Spleen (tissue), 7 donors: ENCODE measurements at regions not wholly inside any gene's neighbourhood (a gene's known extent, or its start where the extent isn't known, plus 50 kb on each side); places are given as distances from the start of the nearest gene placed in this dataset.
"Not testable (repeated sequence)": the region's sequence is repeated elsewhere in the genome, so short reads cannot be mapped to it uniquely, and the experiment has no call there.

Source experiments
- POLR2A ChIP-seq, 3 donors: fragments of 450-650 bp; IDR thresholded peaks; one replicate each; pipeline ENCODE4 v1.5.1; 2017; ENCODE audit warnings: antibody characterized with exemption in 3 of 3, mild to moderate bottlenecking in 1 of 3
- TF ChIP-seq, protein P1 (sequence below), 11 experiments: fragments of 200-600 bp in 7 of 11; fragments of 450-650 bp in 4 of 11; sonication (generic) in 4 of 11; IDR thresholded peaks in 8 of 11; conservative IDR thresholded peaks in 3 of 11; 1 replicate in 7 of 11; 2 replicates in 4 of 11; pipeline versions ENCODE4 v1.4.0 to v1.8.0; 2016 to 2021; ENCODE audit warnings: antibody characterized with exemption in 11 of 11, inconsistent platforms in 4 of 11, mild to moderate bottlenecking in 1 of 11
- donor health status: DM: no; HTN: no; CAD: no; lungs with moderate emphysema.
- donor health status: DM: no; HTN: no; CAD: no.
- donor health status: DM: no; HTN: no; CAD: no.

DNA sequence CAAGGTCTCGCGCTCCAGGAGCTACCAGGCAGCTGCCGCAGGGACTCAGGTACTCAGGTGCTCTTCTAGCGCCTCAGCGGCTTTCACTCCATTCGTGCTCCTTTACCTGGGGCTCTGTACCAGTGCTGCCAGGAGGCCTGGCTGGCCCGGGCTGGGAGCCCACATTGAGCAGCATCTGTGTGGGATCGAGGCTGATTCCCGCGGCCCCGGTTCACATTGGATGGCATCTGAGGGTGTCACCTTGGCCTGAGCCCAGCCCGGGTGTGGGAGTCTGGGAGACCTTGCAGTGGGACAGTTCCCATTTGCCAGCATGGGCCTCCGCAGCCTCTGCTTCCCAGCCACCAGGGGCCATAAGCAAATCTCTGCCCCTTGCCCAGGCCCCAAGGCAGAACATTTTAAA is 96.9 kb downstream of the NPIPB11 start:
- TF ChIP-seq, protein P1, sequence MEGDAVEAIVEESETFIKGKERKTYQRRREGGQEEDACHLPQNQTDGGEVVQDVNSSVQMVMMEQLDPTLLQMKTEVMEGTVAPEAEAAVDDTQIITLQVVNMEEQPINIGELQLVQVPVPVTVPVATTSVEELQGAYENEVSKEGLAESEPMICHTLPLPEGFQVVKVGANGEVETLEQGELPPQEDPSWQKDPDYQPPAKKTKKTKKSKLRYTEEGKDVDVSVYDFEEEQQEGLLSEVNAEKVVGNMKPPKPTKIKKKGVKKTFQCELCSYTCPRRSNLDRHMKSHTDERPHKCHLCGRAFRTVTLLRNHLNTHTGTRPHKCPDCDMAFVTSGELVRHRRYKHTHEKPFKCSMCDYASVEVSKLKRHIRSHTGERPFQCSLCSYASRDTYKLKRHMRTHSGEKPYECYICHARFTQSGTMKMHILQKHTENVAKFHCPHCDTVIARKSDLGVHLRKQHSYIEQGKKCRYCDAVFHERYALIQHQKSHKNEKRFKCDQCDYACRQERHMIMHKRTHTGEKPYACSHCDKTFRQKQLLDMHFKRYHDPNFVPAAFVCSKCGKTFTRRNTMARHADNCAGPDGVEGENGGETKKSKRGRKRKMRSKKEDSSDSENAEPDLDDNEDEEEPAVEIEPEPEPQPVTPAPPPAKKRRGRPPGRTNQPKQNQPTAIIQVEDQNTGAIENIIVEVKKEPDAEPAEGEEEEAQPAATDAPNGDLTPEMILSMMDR (IDR thresholded peaks at IDR 0.05 in 8 of 11, conservative IDR thresholded peaks at IDR 0.05 in 3 of 11) = not testable (repeated sequence)
- not testable (repeated sequence) for TF ChIP-seq POLR2A (IDR thresholded peaks at IDR 0.05)
